Smooth muscle cell (in vitro differentiated cells): ENCODE measurements at regions not wholly inside any gene's neighbourhood (a gene's known extent, or its start where the extent isn't known, plus 50 kb on each side); places are given as distances from the start of the nearest gene placed in this dataset.

ENCODE experiments used
- DNase-seq: peaks from one replicate; lab custom pipeline; 2025; ENCODE audit not compliant: unreplicated experiment; lab: John Stamatoyannopoulos, UW
- H2AFZ ChIP-seq: fragments of 200-600 bp; sonication (generic); 2 replicates; pipeline ENCODE4 v1.6.0; 2016; ENCODE audit warnings: antibody characterized with exemption, low read depth, mild to moderate bottlenecking
- H3F3A ChIP-seq: fragments of 200-600 bp; sonication (generic); 2 replicates; pipeline ENCODE4 v1.6.0; 2017; ENCODE audit warnings: antibody characterized with exemption, low read depth
- H3K27ac ChIP-seq: fragments of 200-600 bp; sonication (generic); 2 replicates; pipeline ENCODE4 v1.5.1; 2016; ENCODE audit warnings: low read depth, mild to moderate bottlenecking
- H3K27me3 ChIP-seq: fragments of 200-600 bp; sonication (generic); 2 replicates; pipeline ENCODE4 v1.6.1; 2016; ENCODE audit warnings: low read depth, mild to moderate bottlenecking
- H3K36me3 ChIP-seq: fragments of 200-600 bp; sonication (generic); 2 replicates; pipeline ENCODE4 v1.5.1; 2016; ENCODE audit warnings: low read depth
- H3K4me1 ChIP-seq: fragments of 200-600 bp; sonication (generic); 2 replicates; pipeline ENCODE4 v1.5.1; 2016; ENCODE audit warnings: low read depth
- H3K4me2 ChIP-seq: fragments of 200-600 bp; sonication (generic); 2 replicates; pipeline ENCODE4 v1.6.0; 2016; ENCODE audit warnings: mild to moderate bottlenecking
- H3K4me3 ChIP-seq: fragments of 200-600 bp; sonication (generic); 2 replicates; pipeline ENCODE4 v1.5.1; 2016; ENCODE audit warnings: mild to moderate bottlenecking
- H3K79me2 ChIP-seq: fragments of 200-600 bp; sonication (generic); 2 replicates; pipeline ENCODE4 v1.6.0; 2016; ENCODE audit warnings: low read depth, mild to moderate bottlenecking
- H3K9ac ChIP-seq: fragments of 200-600 bp; sonication (generic); 2 replicates; pipeline ENCODE4 v1.6.0; 2016; ENCODE audit warnings: low read depth
- H3K9me3 ChIP-seq: fragments of 200-600 bp; sonication (generic); replicated peaks from 2 replicates; pipeline ENCODE4 v1.5.1; 2016; ENCODE audit warnings: low read depth
- H4K20me1 ChIP-seq: fragments of 200-600 bp; sonication (generic); 2 replicates; pipeline ENCODE4 v1.6.0; 2016; ENCODE audit warnings: low read depth
- CTCF ChIP-seq: fragments of 200-600 bp; sonication (generic); IDR thresholded peaks from 2 replicates; pipeline ENCODE4 v1.5.1; 2017; ENCODE audit warnings: borderline replicate concordance, mild to moderate bottlenecking, antibody characterized with exemption; ENCODE audit not compliant: insufficient read depth, poor library complexity, severe bottlenecking
- WGBS: methylation state at CpG from one replicate; pipeline ENCODE4 v1.1.7; 2016; ENCODE audit warnings: low lambda C conversion rate; 5-methylcytosine and 5-hydroxymethylcytosine counted together

- TF ChIP-seq CTCF, result no peak
- Histone ChIP-seq H3K4me3 (no peak overlapping the region), H2AFZ (no peak overlapping the region), H3K9me3 (no peaks in the 10 kb centered on the region), H3K27ac (no peak overlapping the region), H3K79me2 (no peaks in the 10 kb centered on the region), H3K27me3 (no peaks in the 10 kb centered on the region), H3K9ac (no peak overlapping the region), H4K20me1 (no peaks in the 10 kb centered on the region), H3K4me2 (no peak overlapping the region), H3K4me1 (no peaks in the 10 kb centered on the region), H3F3A (no peaks in the 10 kb centered on the region), H3K36me3 (no peaks in the 10 kb centered on the region)
- WGBS, result 96% methylated on average over 5 of the region's 5 CpGs
- no peak for DNase-seq
Measured at GRCh38 chr15:87779746-87780145, 476.8 kb downstream of the NTRK3 start.

DNA sequence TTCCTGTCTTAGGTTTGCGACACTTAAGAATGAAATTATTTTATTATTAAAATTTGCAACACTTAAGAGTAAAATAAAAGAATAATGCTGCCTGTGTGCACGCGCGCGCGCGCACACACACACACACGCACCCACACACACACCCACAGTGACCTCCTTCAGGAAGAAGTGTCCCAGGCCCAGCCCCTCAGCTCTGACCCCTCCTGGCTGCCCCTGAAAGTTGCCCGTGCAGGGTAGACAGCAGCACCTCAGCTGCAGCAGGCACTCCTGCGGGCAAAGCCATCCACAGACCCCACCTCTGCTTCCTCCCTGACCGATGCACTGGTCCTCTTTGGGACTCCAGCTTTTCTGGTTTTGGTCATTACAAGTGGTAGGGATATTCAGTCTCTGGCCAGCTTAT lies 478.2 kb downstream of the NTRK3 start:
- DNase-seq, result no peak
- WGBS, result 94% methylated on average over 11 of the region's 11 CpGs

GRCh38 chr15:87777054-87777561 lies 479.4 kb downstream of the NTRK3 start:
- no peak overlapping the region for H3K9ac ChIP-seq
- H3K36me3 ChIP-seq, result no peaks in the 10 kb centered on the region
- H4K20me1 ChIP-seq, result no peaks in the 10 kb centered on the region
- no peak overlapping the region for H3K4me2 ChIP-seq
- no peak for TF ChIP-seq CTCF
- no peak overlapping the region for H3K4me3 ChIP-seq
- no peak overlapping the region for H2AFZ ChIP-seq
- no peaks in the 10 kb centered on the region for H3F3A ChIP-seq
- no peaks in the 10 kb centered on the region for H3K27me3 ChIP-seq
- DNase-seq, result no peak
- H3K4me1 ChIP-seq, result no peaks in the 10 kb centered on the region
- 62% methylated on average over 3 of the region's 3 CpGs for WGBS
- H3K79me2 ChIP-seq, result no peaks in the 10 kb centered on the region
- H3K27ac ChIP-seq, result no peak overlapping the region
- H3K9me3 ChIP-seq, result no peaks in the 10 kb centered on the region

More for the DNA sequence above, 478.2 kb downstream of the NTRK3 start:
- Histone ChIP-seq H3K4me3 (no peak overlapping the region), H3F3A (no peaks in the 10 kb centered on the region), H3K4me2 (no peak overlapping the region), H3K27ac (no peak overlapping the region), H3K9me3 (no peaks in the 10 kb centered on the region), H3K9ac (no peak overlapping the region), H4K20me1 (no peaks in the 10 kb centered on the region), H3K36me3 (no peaks in the 10 kb centered on the region), H3K79me2 (no peaks in the 10 kb centered on the region), H2AFZ (no peak overlapping the region), H3K27me3 (no peaks in the 10 kb centered on the region), H3K4me1 (no peaks in the 10 kb centered on the region)
- TF ChIP-seq CTCF, result no peak

DNA sequence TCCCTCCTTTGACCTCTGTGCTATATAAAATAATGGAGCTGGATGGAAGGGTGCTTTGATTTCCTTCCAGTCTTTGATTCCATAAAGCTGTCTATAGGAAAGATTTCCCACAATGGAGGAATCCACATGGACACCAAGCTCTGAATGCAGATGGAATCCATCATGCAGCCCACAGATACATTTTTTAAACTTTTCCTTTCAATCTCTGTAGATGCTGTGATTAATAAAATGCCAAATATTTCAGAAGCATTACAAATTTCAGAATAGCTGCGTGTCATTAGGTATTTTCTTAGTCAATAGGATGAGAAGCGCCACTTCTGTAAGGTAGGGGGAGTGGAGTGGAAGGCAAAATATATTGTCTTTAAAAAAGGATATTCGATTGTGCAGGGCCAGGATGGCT lies 489.0 kb downstream of the NTRK3 start:
- TF ChIP-seq CTCF, result no peak
- WGBS, result 90% methylated on average over 3 of the region's 3 CpGs
- Histone ChIP-seq H3K79me2 (no peaks in the 10 kb centered on the region), H3K4me3 (no peak overlapping the region), H3K4me1 (peaks cover 28% of the 10 kb centered on the region), H3K27me3 (no peaks in the 10 kb centered on the region), H3K9me3 (no peaks in the 10 kb centered on the region), H4K20me1 (no peaks in the 10 kb centered on the region), H3K4me2 (no peak overlapping the region), H3K9ac (no peak overlapping the region), H3F3A (no peaks in the 10 kb centered on the region), H3K27ac (no peak overlapping the region), H2AFZ (no peak overlapping the region), H3K36me3 (no peaks in the 10 kb centered on the region)
- no peak for DNase-seq
